Posterior vena cava (tissue), 2 donors: ENCODE measurements at regions not wholly inside any gene's neighbourhood (a gene's known extent, or its start where the extent isn't known, plus 50 kb on each side); places are given as distances from the start of the nearest gene placed in this dataset.

Source experiments
- DNase-seq: peaks from one replicate; pipeline ENCODE4 v3.0.0-alpha.2; 2020; ENCODE audit warnings: low spot score
- intact Hi-C, 2 donors: fragments of 100-400 bp; cut with DNase I; formaldehyde crosslinking; loops; one replicate each; pipeline versions ENCODE4 v1.14.1 to v1.14.2; 2022 to 2023
- donor health status: DM: yes; HTN: yes; CAD: no.
- donor health status: DM: yes; HTN: yes; CAD: no.

- DNase-seq, result no peak
- intact Hi-C loops, result no loop called here
Measured at GRCh38 chr3:68207327-68207726, 552.9 kb upstream of the SUCLG2 start.

GRCh38 chr3:68206524-68207117 lies 552.2 kb upstream of the SUCLG2 start:
- intact Hi-C loops, result no loop called here
- DNase-seq, result no peak

GRCh38 chr3:68186733-68187132 lies 532.3 kb upstream of the SUCLG2 start:
- no peak for DNase-seq
- intact Hi-C loops, result no loop called here

- intact Hi-C loops, result no loop called here
- no peak for DNase-seq
Measured at GRCh38 chr3:68176600-68176999, 522.2 kb upstream of the SUCLG2 start.

GRCh38 chr3:68173012-68173634 lies 518.7 kb upstream of the SUCLG2 start:
- intact Hi-C loops, result no loop called here

GRCh38 chr3:68172039-68172438 lies 517.6 kb upstream of the SUCLG2 start:
- no peak for DNase-seq

More at GRCh38 chr3:68173012-68173634, 518.7 kb upstream of the SUCLG2 start:
- DNase-seq, result no peak

GRCh38 chr3:68163968-68164367 lies 509.6 kb upstream of the SUCLG2 start:
- no peak for DNase-seq
- intact Hi-C loops, result no loop called here

More at GRCh38 chr3:68172039-68172438, 517.6 kb upstream of the SUCLG2 start:
- intact Hi-C loops, result no loop called here

GRCh38 chr3:68163062-68163461 lies 508.6 kb upstream of the SUCLG2 start:
- intact Hi-C loops, result no loop called here
- DNase-seq, result no peak

GRCh38 chr3:68162644-68163043 lies 508.2 kb upstream of the SUCLG2 start:
- DNase-seq, result no peak
- intact Hi-C loops, result no loop called here

- intact Hi-C loops, result no loop called here
- DNase-seq, result no peak
Measured at GRCh38 chr3:68151359-68151758, 496.9 kb upstream of the SUCLG2 start.

GRCh38 chr3:68148447-68148846 lies 494.0 kb upstream of the SUCLG2 start:
- intact Hi-C loops, result no loop called here
- no peak for DNase-seq

GRCh38 chr3:68142441-68142840 lies 488.0 kb upstream of the SUCLG2 start:
- DNase-seq, result no peak
- intact Hi-C loops, result no loop called here

- DNase-seq, result no peak
- intact Hi-C loops, result no loop called here
Measured at GRCh38 chr3:68139897-68140296, 485.5 kb upstream of the SUCLG2 start.

- intact Hi-C loops, result no loop called here
- DNase-seq, result no peak
Measured at GRCh38 chr3:68136411-68136810, 482.0 kb upstream of the SUCLG2 start.

GRCh38 chr3:68135067-68135466 lies 480.7 kb upstream of the SUCLG2 start:
- DNase-seq, result no peak
- intact Hi-C loops, result no loop called here

GRCh38 chr3:68129065-68129464 lies 474.7 kb upstream of the SUCLG2 start:
- no peak for DNase-seq
- intact Hi-C loops, result no loop called here

- intact Hi-C loops, result no loop called here
- no peak for DNase-seq
Measured at GRCh38 chr3:68123231-68123630, 468.8 kb upstream of the SUCLG2 start.

- DNase-seq, result no peak
- intact Hi-C loops, result no loop called here
Measured at GRCh38 chr3:68121287-68121686, 466.9 kb upstream of the SUCLG2 start.

- intact Hi-C loops, result no loop called here
- no peak for DNase-seq
Measured at GRCh38 chr3:68116580-68116979, 462.2 kb upstream of the SUCLG2 start.

GRCh38 chr3:68103811-68104210 lies 449.4 kb upstream of the SUCLG2 start:
- no peak for DNase-seq
- intact Hi-C loops, result no loop called here

- no peak for DNase-seq
- intact Hi-C loops, result no loop called here
Measured at GRCh38 chr3:68090571-68090970, 436.2 kb upstream of the SUCLG2 start.
